Smooth muscle cell (in vitro differentiated cells): ENCODE measurements at regions not wholly inside any gene's neighbourhood (a gene's known extent, or its start where the extent isn't known, plus 50 kb on each side); places are given as distances from the start of the nearest gene placed in this dataset.

ENCODE experiments used
- DNase-seq: peaks from one replicate; lab custom pipeline; 2025; ENCODE audit not compliant: unreplicated experiment; lab: John Stamatoyannopoulos, UW
- H2AFZ ChIP-seq: fragments of 200-600 bp; sonication (generic); 2 replicates; pipeline ENCODE4 v1.6.0; 2016; ENCODE audit warnings: antibody characterized with exemption, low read depth, mild to moderate bottlenecking
- H3F3A ChIP-seq: fragments of 200-600 bp; sonication (generic); 2 replicates; pipeline ENCODE4 v1.6.0; 2017; ENCODE audit warnings: antibody characterized with exemption, low read depth
- H3K27ac ChIP-seq: fragments of 200-600 bp; sonication (generic); 2 replicates; pipeline ENCODE4 v1.5.1; 2016; ENCODE audit warnings: low read depth, mild to moderate bottlenecking
- H3K27me3 ChIP-seq: fragments of 200-600 bp; sonication (generic); 2 replicates; pipeline ENCODE4 v1.6.1; 2016; ENCODE audit warnings: low read depth, mild to moderate bottlenecking
- H3K36me3 ChIP-seq: fragments of 200-600 bp; sonication (generic); 2 replicates; pipeline ENCODE4 v1.5.1; 2016; ENCODE audit warnings: low read depth
- H3K4me1 ChIP-seq: fragments of 200-600 bp; sonication (generic); 2 replicates; pipeline ENCODE4 v1.5.1; 2016; ENCODE audit warnings: low read depth
- H3K4me2 ChIP-seq: fragments of 200-600 bp; sonication (generic); 2 replicates; pipeline ENCODE4 v1.6.0; 2016; ENCODE audit warnings: mild to moderate bottlenecking
- H3K4me3 ChIP-seq: fragments of 200-600 bp; sonication (generic); 2 replicates; pipeline ENCODE4 v1.5.1; 2016; ENCODE audit warnings: mild to moderate bottlenecking
- H3K79me2 ChIP-seq: fragments of 200-600 bp; sonication (generic); 2 replicates; pipeline ENCODE4 v1.6.0; 2016; ENCODE audit warnings: low read depth, mild to moderate bottlenecking
- H3K9ac ChIP-seq: fragments of 200-600 bp; sonication (generic); 2 replicates; pipeline ENCODE4 v1.6.0; 2016; ENCODE audit warnings: low read depth
- H3K9me3 ChIP-seq: fragments of 200-600 bp; sonication (generic); replicated peaks from 2 replicates; pipeline ENCODE4 v1.5.1; 2016; ENCODE audit warnings: low read depth
- H4K20me1 ChIP-seq: fragments of 200-600 bp; sonication (generic); 2 replicates; pipeline ENCODE4 v1.6.0; 2016; ENCODE audit warnings: low read depth
- CTCF ChIP-seq: fragments of 200-600 bp; sonication (generic); IDR thresholded peaks from 2 replicates; pipeline ENCODE4 v1.5.1; 2017; ENCODE audit warnings: borderline replicate concordance, mild to moderate bottlenecking, antibody characterized with exemption; ENCODE audit not compliant: insufficient read depth, poor library complexity, severe bottlenecking
- WGBS: methylation state at CpG from one replicate; pipeline ENCODE4 v1.1.7; 2016; ENCODE audit warnings: low lambda C conversion rate; 5-methylcytosine and 5-hydroxymethylcytosine counted together

GRCh38 chr2:120477198-120477597, 131.3 kb downstream of the INHBB start:
- Histone ChIP-seq H2AFZ (no peak overlapping the region), H3K27ac (no peak overlapping the region), H3K79me2 (no peaks in the 10 kb centered on the region), H3K27me3 (no peaks in the 10 kb centered on the region), H3K4me2 (no peak overlapping the region), H3K9me3 (no peaks in the 10 kb centered on the region), H3K36me3 (no peaks in the 10 kb centered on the region), H3F3A (no peaks in the 10 kb centered on the region), H3K9ac (no peak overlapping the region), H3K4me3 (no peak overlapping the region), H4K20me1 (no peaks in the 10 kb centered on the region), H3K4me1 (no peaks in the 10 kb centered on the region)
- no peak for DNase-seq
- WGBS = 89% methylated on average over 3 of the region's 3 CpGs
- TF ChIP-seq CTCF = no peak

DNA sequence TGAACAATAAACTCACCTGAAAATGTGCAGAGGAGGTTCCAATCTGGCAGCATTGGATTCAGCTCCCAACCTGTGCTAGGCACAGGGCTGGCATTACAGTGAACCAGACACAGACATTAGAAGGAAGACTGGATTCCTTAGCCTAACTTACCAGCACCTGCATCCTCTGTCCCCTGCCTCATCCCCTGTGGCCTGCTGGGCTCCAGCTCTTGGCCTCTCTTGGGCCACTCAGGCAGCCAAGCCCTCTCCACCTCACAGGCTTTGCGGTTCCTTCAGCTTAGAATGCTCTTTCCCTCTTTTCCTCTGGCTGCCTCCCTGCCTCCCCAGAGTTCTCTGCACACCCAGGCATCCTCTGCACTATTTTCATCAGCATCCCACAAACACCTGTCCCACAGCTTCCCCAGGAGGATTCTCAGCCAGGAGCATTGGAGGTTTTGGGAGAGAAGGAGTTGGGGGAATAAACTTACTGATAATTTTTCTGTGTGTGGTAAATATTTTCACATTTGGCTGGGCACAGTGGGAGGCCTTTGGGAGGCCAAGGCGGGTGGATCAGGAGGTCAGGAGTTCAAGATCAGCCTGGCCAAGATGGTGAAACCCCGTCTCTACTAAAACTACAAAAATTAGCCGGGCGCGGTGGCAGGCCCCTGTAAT, 132.0 kb downstream of the INHBB start:
- H3K4me3 ChIP-seq = no peak overlapping the region
- no peaks in the 10 kb centered on the region for H3K9me3 ChIP-seq
- DNase-seq = no peak
- 93% methylated on average over 5 of the region's 6 CpGs for WGBS
- no peak for TF ChIP-seq CTCF
- no peaks in the 10 kb centered on the region for H4K20me1 ChIP-seq
- no peaks in the 10 kb centered on the region for H3K27me3 ChIP-seq
- no peaks in the 10 kb centered on the region for H3K4me1 ChIP-seq
- H3F3A ChIP-seq = no peaks in the 10 kb centered on the region
- no peak overlapping the region for H2AFZ ChIP-seq
- H3K9ac ChIP-seq = no peak overlapping the region
- no peak overlapping the region for H3K4me2 ChIP-seq
- no peaks in the 10 kb centered on the region for H3K36me3 ChIP-seq
- H3K79me2 ChIP-seq = no peaks in the 10 kb centered on the region
- no peak overlapping the region for H3K27ac ChIP-seq

DNA sequence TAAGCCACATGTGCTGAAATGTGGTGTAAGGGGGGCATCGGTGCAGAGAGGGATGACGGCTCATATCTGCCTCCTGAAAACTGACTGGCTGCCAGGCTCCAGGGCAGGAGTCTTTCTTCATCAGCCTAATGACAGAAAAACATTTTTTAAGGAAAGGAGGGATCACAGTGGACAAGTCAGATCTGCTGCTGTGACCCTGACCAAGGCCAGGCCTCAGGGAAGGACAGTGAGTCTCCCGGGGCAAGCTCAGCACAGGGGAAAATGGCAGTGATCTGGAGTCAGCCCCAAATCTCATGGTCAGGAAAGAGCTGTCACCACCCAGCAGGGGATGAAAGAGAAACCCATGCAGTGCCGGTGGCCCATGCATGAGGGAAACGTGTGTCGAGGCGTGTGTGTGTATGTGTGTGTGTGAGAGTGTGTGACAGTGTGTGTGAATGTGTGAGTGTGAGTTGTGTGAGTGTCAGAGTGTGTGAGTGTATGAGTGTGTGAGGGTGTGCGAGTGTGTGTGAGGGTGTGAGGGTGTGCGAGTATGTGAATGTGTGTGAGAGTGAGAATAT, 134.5 kb downstream of the INHBB start:
- Histone ChIP-seq H3K36me3 (no peaks in the 10 kb centered on the region), H2AFZ (no peak overlapping the region), H3K9ac (no peak overlapping the region), H3K4me3 (no peak overlapping the region), H3K79me2 (no peaks in the 10 kb centered on the region), H3K27me3 (peaks cover 5% of the 10 kb centered on the region), H3K9me3 (no peaks in the 10 kb centered on the region), H3K4me2 (no peak overlapping the region), H4K20me1 (no peaks in the 10 kb centered on the region), H3K27ac (no peak overlapping the region), H3K4me1 (no peaks in the 10 kb centered on the region), H3F3A (no peaks in the 10 kb centered on the region)
- no peak for TF ChIP-seq CTCF
- 76% methylated on average over 9 of the region's 9 CpGs for WGBS
- DNase-seq = no peak

- Histone ChIP-seq H3K27me3 (peaks cover 5% of the 10 kb centered on the region), H3K9ac (no peak overlapping the region), H3K4me3 (no peak overlapping the region), H3K36me3 (no peaks in the 10 kb centered on the region), H3F3A (no peaks in the 10 kb centered on the region), H4K20me1 (no peaks in the 10 kb centered on the region), H3K9me3 (no peaks in the 10 kb centered on the region), H3K79me2 (no peaks in the 10 kb centered on the region), H3K4me2 (no peak overlapping the region), H3K27ac (no peak overlapping the region), H3K4me1 (no peaks in the 10 kb centered on the region), H2AFZ (no peak overlapping the region)
- 99% methylated on average over 5 of the region's 5 CpGs for WGBS
- DNase-seq = no peak
- TF ChIP-seq CTCF = no peak
Observed at GRCh38 chr2:120480903-120481445, 135.0 kb downstream of the INHBB start.
